ENCODE measurements at regions not wholly inside any gene's neighbourhood (a gene's known extent, or its start where the extent isn't known, plus 50 kb on each side); places are given as distances from the start of the nearest gene placed in this dataset.

DNA sequence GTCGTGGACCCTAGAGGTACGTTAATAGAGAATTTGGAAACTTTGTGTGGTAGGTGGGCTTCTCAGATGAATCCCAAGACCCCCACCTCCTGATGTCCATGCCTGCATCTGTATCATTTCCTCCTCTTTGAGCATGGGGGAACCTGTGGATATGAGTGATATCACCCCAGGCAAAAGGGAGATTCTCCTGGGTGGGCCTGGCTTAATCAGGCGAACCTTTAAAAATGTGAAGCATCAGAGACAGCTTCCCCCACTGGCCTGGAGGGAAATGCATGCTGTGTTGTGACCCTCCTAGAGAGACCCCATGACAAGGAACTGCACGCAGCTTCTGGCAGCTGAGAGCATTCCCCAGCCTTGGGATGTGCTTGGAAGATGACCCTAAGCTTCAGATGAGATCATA, 180.9 kb downstream of the MBOAT1 start:
- Histone ChIP-seq H3K27me3 (ENCODE audit: insufficient read depth, low read length) (no peaks in the 10 kb centered on the region), H3K4me1 (ENCODE audit: insufficient read depth, low read length) (no peaks in the 10 kb centered on the region), H3K27ac (ENCODE audit: low read depth, low read length) (no peak overlapping the region), H3K79me2 (ENCODE audit: insufficient read depth, low read length) (no peaks in the 10 kb centered on the region), H4K20me1 (ENCODE audit: insufficient read depth, low read length) (no peaks in the 10 kb centered on the region), H3K4me2 (ENCODE audit: insufficient read depth, low read length) (no peak overlapping the region), H3K4me3 (ENCODE audit: insufficient read depth, low read length) (no peak overlapping the region), H3K9me3 (ENCODE audit: low read depth, low read length) (peaks cover 3% of the 10 kb centered on the region), H3K36me3 (ENCODE audit: insufficient read depth, low read length) (no peaks in the 10 kb centered on the region), H2AFZ (ENCODE audit: low read length) (no peak overlapping the region)
- TF ChIP-seq, protein P1, sequence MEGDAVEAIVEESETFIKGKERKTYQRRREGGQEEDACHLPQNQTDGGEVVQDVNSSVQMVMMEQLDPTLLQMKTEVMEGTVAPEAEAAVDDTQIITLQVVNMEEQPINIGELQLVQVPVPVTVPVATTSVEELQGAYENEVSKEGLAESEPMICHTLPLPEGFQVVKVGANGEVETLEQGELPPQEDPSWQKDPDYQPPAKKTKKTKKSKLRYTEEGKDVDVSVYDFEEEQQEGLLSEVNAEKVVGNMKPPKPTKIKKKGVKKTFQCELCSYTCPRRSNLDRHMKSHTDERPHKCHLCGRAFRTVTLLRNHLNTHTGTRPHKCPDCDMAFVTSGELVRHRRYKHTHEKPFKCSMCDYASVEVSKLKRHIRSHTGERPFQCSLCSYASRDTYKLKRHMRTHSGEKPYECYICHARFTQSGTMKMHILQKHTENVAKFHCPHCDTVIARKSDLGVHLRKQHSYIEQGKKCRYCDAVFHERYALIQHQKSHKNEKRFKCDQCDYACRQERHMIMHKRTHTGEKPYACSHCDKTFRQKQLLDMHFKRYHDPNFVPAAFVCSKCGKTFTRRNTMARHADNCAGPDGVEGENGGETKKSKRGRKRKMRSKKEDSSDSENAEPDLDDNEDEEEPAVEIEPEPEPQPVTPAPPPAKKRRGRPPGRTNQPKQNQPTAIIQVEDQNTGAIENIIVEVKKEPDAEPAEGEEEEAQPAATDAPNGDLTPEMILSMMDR (IDR thresholded peaks at IDR 0.05; ENCODE audit: extremely low read depth, low read depth, low read length): no peak
- DNase-seq (ENCODE audit: insufficient read length, low spot score, missing footprints): no peak

DNA sequence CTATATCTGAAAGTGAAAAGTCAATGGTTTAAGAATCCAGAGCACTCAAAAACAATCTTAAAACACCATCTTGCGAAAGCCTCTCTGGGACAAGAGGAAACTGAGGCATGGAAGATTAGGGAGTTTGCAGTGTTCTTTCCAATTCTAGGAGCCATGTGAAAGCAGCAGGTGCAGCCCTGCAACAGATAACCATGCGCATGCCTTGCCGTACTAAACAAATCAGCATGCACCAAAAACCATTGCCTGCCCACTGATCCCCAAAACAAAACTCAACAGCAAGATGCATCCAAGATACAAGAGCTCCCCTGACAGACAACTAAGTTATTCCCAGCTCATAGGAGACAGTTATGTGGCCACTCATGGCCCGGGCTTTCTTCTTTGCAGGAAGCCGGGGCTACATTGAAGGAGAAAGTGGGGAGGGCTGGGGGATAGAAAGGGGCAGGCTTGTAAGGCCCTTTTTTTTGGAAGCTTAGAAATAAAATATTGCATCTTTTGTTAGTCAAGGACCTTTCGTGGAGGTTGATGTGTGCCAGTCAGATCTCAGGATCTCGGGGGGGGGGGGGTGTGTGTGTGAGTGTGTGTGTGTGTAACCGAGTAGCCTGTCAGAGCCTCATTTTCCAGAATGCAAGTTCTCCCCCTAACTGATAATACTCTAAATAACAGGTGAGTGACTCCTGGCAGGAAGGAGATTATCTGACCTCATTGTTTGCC, 178.4 kb downstream of the MBOAT1 start:
- no peaks in the 10 kb centered on the region for H3K4me1 ChIP-seq (ENCODE audit: insufficient read depth, low read length)
- H4K20me1 ChIP-seq (ENCODE audit: insufficient read depth, low read length): no peaks in the 10 kb centered on the region
- TF ChIP-seq, protein P1 (IDR thresholded peaks at IDR 0.05; ENCODE audit: extremely low read depth, low read depth, low read length): no peak
- no peaks in the 10 kb centered on the region for H3K36me3 ChIP-seq (ENCODE audit: insufficient read depth, low read length)
- no peak overlapping the region for H3K4me2 ChIP-seq (ENCODE audit: insufficient read depth, low read length)
- H3K27ac ChIP-seq (ENCODE audit: low read depth, low read length): no peak overlapping the region
- H3K4me3 ChIP-seq (ENCODE audit: insufficient read depth, low read length): no peak overlapping the region
- peaks cover 3% of the 10 kb centered on the region for H3K9me3 ChIP-seq (ENCODE audit: low read depth, low read length)
- no peak for DNase-seq (ENCODE audit: insufficient read length, low spot score, missing footprints)
- no peaks in the 10 kb centered on the region for H3K79me2 ChIP-seq (ENCODE audit: insufficient read depth, low read length)
- no peak overlapping the region for H2AFZ ChIP-seq (ENCODE audit: low read length)
- H3K27me3 ChIP-seq (ENCODE audit: insufficient read depth, low read length): no peaks in the 10 kb centered on the region

DNA sequence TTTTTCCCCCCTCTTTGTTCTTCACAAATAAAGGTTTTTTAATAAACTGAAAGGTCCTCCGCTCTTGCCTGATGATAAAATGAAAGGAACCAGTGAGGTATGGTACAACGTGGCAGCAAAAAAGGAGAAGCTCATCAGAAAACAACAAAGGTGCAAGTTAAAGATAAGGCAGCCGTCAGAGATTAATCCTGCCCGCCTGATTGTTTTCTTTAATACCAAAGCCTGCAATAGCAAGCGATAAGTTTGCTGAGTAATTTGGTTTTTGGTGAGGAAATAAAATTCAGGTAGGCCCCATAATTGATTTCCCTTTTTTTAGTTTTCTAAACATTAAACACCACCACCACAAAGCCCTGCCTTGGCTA, 177.9 kb downstream of the MBOAT1 start:
- Histone ChIP-seq H3K4me1 (ENCODE audit: insufficient read depth, low read length) (no peaks in the 10 kb centered on the region), H3K79me2 (ENCODE audit: insufficient read depth, low read length) (no peaks in the 10 kb centered on the region), H4K20me1 (ENCODE audit: insufficient read depth, low read length) (no peaks in the 10 kb centered on the region), H3K4me2 (ENCODE audit: insufficient read depth, low read length) (no peak overlapping the region), H3K27me3 (ENCODE audit: insufficient read depth, low read length) (no peaks in the 10 kb centered on the region), H3K27ac (ENCODE audit: low read depth, low read length) (no peak overlapping the region), H2AFZ (ENCODE audit: low read length) (no peak overlapping the region), H3K4me3 (ENCODE audit: insufficient read depth, low read length) (no peak overlapping the region), H3K9me3 (ENCODE audit: low read depth, low read length) (peaks cover 3% of the 10 kb centered on the region), H3K36me3 (ENCODE audit: insufficient read depth, low read length) (no peaks in the 10 kb centered on the region)
- TF ChIP-seq, protein P1 (IDR thresholded peaks at IDR 0.05; ENCODE audit: extremely low read depth, low read depth, low read length): no peak
- DNase-seq (ENCODE audit: insufficient read length, low spot score, missing footprints): no peak

DNA sequence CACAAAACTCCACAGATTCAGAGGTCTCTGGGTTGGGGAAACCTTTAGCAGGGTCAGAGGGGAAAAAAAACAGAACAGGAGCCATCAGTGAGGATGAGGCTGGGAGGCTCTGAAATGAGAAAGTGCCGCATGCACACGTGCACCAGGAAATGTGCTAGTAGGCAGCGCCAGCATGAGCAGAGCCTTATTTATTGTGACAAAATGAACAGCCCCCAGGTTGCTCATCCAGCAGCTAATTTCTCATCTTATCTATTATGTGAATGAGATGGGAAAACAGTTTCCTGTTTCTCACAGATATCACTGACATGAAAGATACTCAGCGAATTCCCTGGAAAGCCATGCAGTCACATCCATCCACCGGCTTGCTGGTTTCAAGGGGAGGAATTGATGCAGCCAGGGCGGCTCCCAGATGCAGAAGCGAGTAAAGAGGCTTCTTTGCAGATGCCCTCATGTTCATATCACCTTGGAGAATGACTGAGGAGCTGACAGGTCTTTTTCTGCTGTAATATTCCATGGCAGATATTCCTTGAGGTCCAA, 176.1 kb downstream of the MBOAT1 start:
- Histone ChIP-seq H3K79me2 (ENCODE audit: insufficient read depth, low read length) (no peaks in the 10 kb centered on the region), H3K4me3 (ENCODE audit: insufficient read depth, low read length) (no peak overlapping the region), H3K36me3 (ENCODE audit: insufficient read depth, low read length) (no peaks in the 10 kb centered on the region), H3K27ac (ENCODE audit: low read depth, low read length) (no peak overlapping the region), H3K27me3 (ENCODE audit: insufficient read depth, low read length) (no peaks in the 10 kb centered on the region), H3K4me1 (ENCODE audit: insufficient read depth, low read length) (no peaks in the 10 kb centered on the region), H2AFZ (ENCODE audit: low read length) (no peak overlapping the region), H4K20me1 (ENCODE audit: insufficient read depth, low read length) (no peaks in the 10 kb centered on the region), H3K4me2 (ENCODE audit: insufficient read depth, low read length) (no peak overlapping the region), H3K9me3 (ENCODE audit: low read depth, low read length) (peaks cover 3% of the 10 kb centered on the region)
- TF ChIP-seq, protein P1 (IDR thresholded peaks at IDR 0.05; ENCODE audit: extremely low read depth, low read depth, low read length): no peak
- no peak for DNase-seq (ENCODE audit: insufficient read length, low spot score, missing footprints)

Measured in osteoblast (primary cell).